T-cell (primary cell): ENCODE measurements at regions not wholly inside any gene's neighbourhood (a gene's known extent, or its start where the extent isn't known, plus 50 kb on each side); places are given as distances from the start of the nearest gene placed in this dataset.
"Not testable (repeated sequence)": the region's sequence is repeated elsewhere in the genome, so short reads cannot be mapped to it uniquely, and the experiment has no call there.

Source experiments
- ATAC-seq, 4 experiments: fragments of 200-7000 bp in 3 of 4; fragments of 150-1000 bp in 1 of 4; cut with Tn5 transposase; replicated peaks in 1 of 4; 1 replicate in 3 of 4; 2 replicates in 1 of 4; pipeline ENCODE4 v1.10.0; 2021; ENCODE audit warnings: moderate library complexity in 3 of 4, mild to moderate bottlenecking in 2 of 4, moderate number of reproducible peaks in 1 of 4
- CTCF ChIA-PET, 2 donors: fragments of 300-600 bp; sonication (Branson Sonifier 250); formaldehyde crosslinking; loops; one replicate each; lab custom pipeline; 2022; ENCODE audit warnings: antibody characterized with exemption in 2 of 2; lab: Charles Lee
- POLR2A ChIA-PET, 2 donors: fragments of 300-600 bp; sonication (Branson Sonifier 250); formaldehyde crosslinking; loops; one replicate each; lab custom pipeline; 2022; ENCODE audit warnings: antibody characterized with exemption in 2 of 2; lab: Charles Lee
- DNase-seq, 35 experiments: peaks; one replicate each; pipeline versions ENCODE4 v3.0.0 to v3.0.0-alpha.2; 2013 to 2023
- H3K27ac ChIP-seq: one replicate; pipeline ENCODE4 v1.5.1; 2013; ENCODE audit warnings: low read length
- H3K27me3 ChIP-seq, 2 experiments: replicated peaks in 1 of 2; 1 replicate in 1 of 2; 2 replicates in 1 of 2; pipeline versions ENCODE4 v1.6.1 to v1.7.0; 2013; ENCODE audit warnings: low read length in 1 of 2, mixed read lengths in 1 of 2; ENCODE audit not compliant: control insufficient read depth in 2 of 2, insufficient read depth in 2 of 2; ENCODE audit errors: extremely low read depth in 1 of 2
- H3K36me3 ChIP-seq, 2 donors: 1 replicate in 1 of 2; 2 replicates in 1 of 2; pipeline versions ENCODE4 v1.6.1 to v1.7.0; 2013; ENCODE audit warnings: low read length in 1 of 2; ENCODE audit not compliant: control insufficient read depth in 2 of 2, insufficient read depth in 1 of 2; ENCODE audit errors: extremely low read depth in 1 of 2
- H3K4me1 ChIP-seq, 2 experiments: 1 replicate in 1 of 2; 2 replicates in 1 of 2; pipeline versions ENCODE4 v1.6.1 to v1.7.0; 2013; ENCODE audit warnings: low read length in 2 of 2, mixed read lengths in 1 of 2; ENCODE audit not compliant: insufficient read depth in 2 of 2, control insufficient read depth in 1 of 2; ENCODE audit errors: extremely low read depth in 1 of 2
- H3K4me3 ChIP-seq, 2 donors: 1 replicate in 1 of 2; 2 replicates in 1 of 2; pipeline versions ENCODE4 v1.5.1 to v1.7.0; 2013; ENCODE audit warnings: mild to moderate bottlenecking in 2 of 2, low read length in 1 of 2, moderate library complexity in 1 of 2; ENCODE audit not compliant: control insufficient read depth in 1 of 2; ENCODE audit errors: extremely low read depth in 1 of 2
- H3K9me3 ChIP-seq: 2 replicates; pipeline ENCODE4 v1.7.0; 2013
- H3K27ac Mint-ChIP-seq, 2 donors: one replicate each; pipeline ENCODE4 v1.8.0; 2020 to 2021; ENCODE audit warnings: mild to moderate bottlenecking in 2 of 2, mixed read lengths in 2 of 2
- H3K27me3 Mint-ChIP-seq, 2 donors: one replicate each; pipeline ENCODE4 v1.8.0; 2021 to 2022; ENCODE audit warnings: mixed read lengths in 2 of 2
- H3K36me3 Mint-ChIP-seq: one replicate; pipeline ENCODE4 v1.8.0; 2021; ENCODE audit warnings: mixed read lengths
- H3K4me1 Mint-ChIP-seq, 3 donors: one replicate each; pipeline ENCODE4 v1.8.0; 2020 to 2022; ENCODE audit warnings: mixed read lengths in 3 of 3, mild to moderate bottlenecking in 1 of 3
- H3K4me3 Mint-ChIP-seq, 3 donors: one replicate each; pipeline ENCODE4 v1.8.0; 2020 to 2022; ENCODE audit warnings: mild to moderate bottlenecking in 3 of 3, mixed read lengths in 3 of 3, moderate library complexity in 3 of 3
- H3K9me3 Mint-ChIP-seq, 3 donors: one replicate each; pipeline ENCODE4 v1.8.0; 2020 to 2022; ENCODE audit warnings: mixed read lengths in 3 of 3
- WGBS: methylation state at CpG from one replicate; pipeline ENCODE4 v1.1.5; 2013; ENCODE audit warnings: missing lambda C conversion rate; ENCODE audit not compliant: insufficient coverage; 5-methylcytosine and 5-hydroxymethylcytosine counted together

DNA sequence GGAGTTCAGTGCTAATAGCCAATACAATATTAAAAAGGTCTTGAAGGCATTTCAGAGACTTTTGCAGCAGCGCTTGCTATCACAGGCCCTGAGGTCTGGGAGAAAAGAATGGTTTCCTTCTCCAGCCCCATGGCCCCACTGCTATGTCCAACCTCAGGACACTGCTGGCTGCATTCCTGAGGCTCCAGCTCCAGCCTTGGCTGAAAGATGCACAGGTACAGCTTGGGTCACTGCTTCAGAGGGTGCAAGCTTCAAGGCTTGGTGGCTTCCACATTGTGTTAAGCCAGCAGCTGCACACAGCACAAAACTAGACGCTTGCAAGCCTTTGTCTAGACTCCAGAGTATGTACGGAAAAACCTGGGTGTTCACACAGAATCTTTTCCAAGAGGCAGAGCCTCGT is 589.2 kb downstream of the CWH43 start:
- CTCF ChIA-PET, ATAC-seq, H3K27me3 Mint-ChIP-seq, H3K4me1 ChIP-seq, H3K4me3 ChIP-seq, H3K9me3 ChIP-seq, H3K4me1 Mint-ChIP-seq, H3K27ac ChIP-seq, POLR2A ChIA-PET, H3K4me3 Mint-ChIP-seq, H3K27ac Mint-ChIP-seq, H3K27me3 ChIP-seq, H3K36me3 ChIP-seq, H3K36me3 Mint-ChIP-seq, DNase-seq: not testable (repeated sequence)
- WGBS: 60% methylated on average over 1 of the region's 4 CpGs
- H3K9me3 Mint-ChIP-seq: peaks cover 23 to 37% (median 26%) of the 10 kb centered on the region in 3 donors

- H3K4me3 ChIP-seq, H3K27me3 Mint-ChIP-seq: not testable (repeated sequence)
Measured at GRCh38 chr4:49578371-49578770, 592.3 kb downstream of the CWH43 start.

DNA sequence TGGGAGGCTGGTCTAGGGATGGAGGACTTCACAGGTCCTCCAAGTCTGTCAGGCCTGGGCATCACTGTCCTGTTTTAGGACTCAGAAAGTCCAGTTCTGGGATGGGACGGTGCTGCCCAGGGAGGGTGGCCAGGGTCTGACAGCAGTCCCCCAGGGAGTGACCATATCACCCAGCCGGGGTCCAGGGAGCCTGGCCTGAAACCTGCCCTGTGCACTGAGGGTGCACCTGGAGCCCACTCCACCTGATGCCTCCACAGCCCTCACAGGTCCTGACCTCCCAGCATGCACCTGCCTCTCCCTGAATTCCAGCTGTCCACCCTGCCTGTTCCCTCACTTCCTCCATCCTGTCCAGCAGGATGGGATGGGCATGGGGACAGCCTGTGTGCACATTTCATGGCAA is 592.8 kb downstream of the CWH43 start:
- H3K4me1 ChIP-seq, CTCF ChIA-PET, H3K27ac ChIP-seq, H3K27me3 Mint-ChIP-seq, ATAC-seq, H3K4me1 Mint-ChIP-seq, DNase-seq, H3K9me3 ChIP-seq, H3K36me3 Mint-ChIP-seq, H3K4me3 Mint-ChIP-seq, POLR2A ChIA-PET, H3K27me3 ChIP-seq, H3K27ac Mint-ChIP-seq, H3K4me3 ChIP-seq, H3K36me3 ChIP-seq: not testable (repeated sequence)
- 67% methylated on average over 1 of the region's 2 CpGs for WGBS
- H3K9me3 Mint-ChIP-seq: peaks cover 11 to 29% (median 15%) of the 10 kb centered on the region in 3 donors

More at GRCh38 chr4:49578371-49578770, 592.3 kb downstream of the CWH43 start:
- POLR2A ChIA-PET, CTCF ChIA-PET, H3K4me1 Mint-ChIP-seq, H3K27me3 ChIP-seq, H3K27ac Mint-ChIP-seq, H3K4me3 Mint-ChIP-seq, H3K4me1 ChIP-seq, H3K36me3 ChIP-seq, H3K27ac ChIP-seq, H3K36me3 Mint-ChIP-seq, DNase-seq, H3K9me3 ChIP-seq, ATAC-seq: not testable (repeated sequence)
- peaks cover 11 to 29% (median 13%) of the 10 kb centered on the region in 3 donors for H3K9me3 Mint-ChIP-seq
- WGBS: 37% methylated on average over 2 of the region's 5 CpGs

DNA sequence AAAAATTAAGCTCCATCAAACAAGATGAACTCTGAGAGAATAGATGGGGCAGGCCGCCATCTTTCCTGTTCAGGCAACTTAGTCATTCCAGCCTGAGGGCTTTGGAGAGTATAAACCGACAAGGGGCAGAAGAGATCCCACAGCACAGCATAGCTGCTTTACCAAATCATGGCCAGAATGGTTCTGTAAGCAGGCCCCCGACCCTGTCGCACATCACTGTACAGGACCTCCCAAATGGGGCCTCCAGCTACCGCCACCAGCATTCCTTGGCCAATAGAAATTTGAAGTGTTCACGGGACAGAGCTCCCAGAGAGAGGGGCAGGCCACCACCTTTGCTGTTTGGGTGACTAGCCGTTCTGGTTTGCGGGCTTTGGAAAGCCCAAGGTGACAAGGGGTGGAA is 594.1 kb downstream of the CWH43 start:
- H3K4me1 ChIP-seq, H3K36me3 Mint-ChIP-seq, H3K36me3 ChIP-seq, H3K27ac Mint-ChIP-seq, H3K4me3 Mint-ChIP-seq, POLR2A ChIA-PET, H3K4me1 Mint-ChIP-seq, ATAC-seq, H3K27ac ChIP-seq, H3K9me3 ChIP-seq, H3K4me3 ChIP-seq, H3K27me3 Mint-ChIP-seq, H3K27me3 ChIP-seq, DNase-seq, CTCF ChIA-PET: not testable (repeated sequence)
- peaks cover 5 to 20% (median 13%) of the 10 kb centered on the region in 3 donors for H3K9me3 Mint-ChIP-seq
- 71% methylated on average over 2 of the region's 8 CpGs for WGBS

DNA sequence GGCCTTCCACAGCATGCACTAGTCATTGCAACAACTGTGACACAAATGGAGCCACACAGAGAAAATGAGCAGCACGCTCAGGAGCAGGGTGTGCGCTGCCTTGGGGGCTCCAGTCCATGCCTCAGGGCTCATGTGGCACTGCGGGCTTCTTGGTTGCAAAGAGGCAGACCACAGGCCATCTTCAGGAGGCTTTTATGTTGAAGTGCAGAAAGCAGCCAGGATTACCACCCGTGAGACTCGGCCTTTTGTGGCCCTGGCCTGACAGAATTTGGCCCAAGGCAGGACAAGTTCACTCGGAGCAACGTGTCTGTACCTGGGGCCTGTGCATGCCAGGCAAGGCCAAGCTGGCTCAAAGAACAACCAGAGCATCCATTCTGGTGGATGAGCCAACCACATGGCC is 602.3 kb downstream of the CWH43 start:
- H3K9me3 Mint-ChIP-seq, H3K4me1 Mint-ChIP-seq, ATAC-seq, DNase-seq, H3K27me3 ChIP-seq, H3K4me3 ChIP-seq, H3K27me3 Mint-ChIP-seq, H3K36me3 Mint-ChIP-seq, H3K4me1 ChIP-seq, H3K36me3 ChIP-seq, CTCF ChIA-PET, H3K4me3 Mint-ChIP-seq, H3K27ac ChIP-seq, POLR2A ChIA-PET, H3K27ac Mint-ChIP-seq, H3K9me3 ChIP-seq: not testable (repeated sequence)
- WGBS: no CpG with 5 or more reads among the region's 7 CpGs

- H3K27me3 ChIP-seq, H3K9me3 Mint-ChIP-seq, H3K9me3 ChIP-seq, POLR2A ChIA-PET, H3K4me3 Mint-ChIP-seq, H3K27ac Mint-ChIP-seq, H3K36me3 Mint-ChIP-seq, H3K4me1 Mint-ChIP-seq, H3K36me3 ChIP-seq, H3K27me3 Mint-ChIP-seq, H3K4me3 ChIP-seq, CTCF ChIA-PET, DNase-seq, H3K4me1 ChIP-seq, H3K27ac ChIP-seq, ATAC-seq: not testable (repeated sequence)
- 60% methylated on average over 1 of the region's 12 CpGs for WGBS
Measured at GRCh38 chr4:49618436-49618835, 632.4 kb downstream of the CWH43 start.

GRCh38 chr4:49626478-49626877 is 640.4 kb downstream of the CWH43 start:
- H3K36me3 Mint-ChIP-seq, ATAC-seq, H3K4me1 ChIP-seq, H3K4me3 ChIP-seq, CTCF ChIA-PET, H3K4me3 Mint-ChIP-seq, H3K27me3 Mint-ChIP-seq, H3K27me3 ChIP-seq, POLR2A ChIA-PET, H3K36me3 ChIP-seq, H3K27ac ChIP-seq, H3K4me1 Mint-ChIP-seq, H3K9me3 ChIP-seq, H3K27ac Mint-ChIP-seq: not testable (repeated sequence)
- peaks cover 0 to 16% (median 7%) of the 10 kb centered on the region in 3 donors for H3K9me3 Mint-ChIP-seq
- 76% methylated on average over 7 of the region's 12 CpGs for WGBS
- peak in 1 of 35 experiments; percentile 1 for DNase-seq
